ENCODE measurements at regions not wholly inside any gene's neighbourhood (a gene's known extent, or its start where the extent isn't known, plus 50 kb on each side); places are given as distances from the start of the nearest gene placed in this dataset.
"Not testable (repeated sequence)": the region's sequence is repeated elsewhere in the genome, so short reads cannot be mapped to it uniquely, and the experiment has no call there.

GRCh38 chr1:5140136-5140535, 485.7 kb downstream of the AJAP1 start:
- H3K27me3 Mint-ChIP-seq = peaks cover 3% of the 10 kb centered on the region
- DNase-seq (no peak), ATAC-seq (ENCODE audit: low read depth) (no peak)
- H3K4me1 Mint-ChIP-seq = no peaks in the 10 kb centered on the region
- POLR2A ChIA-PET = no interaction called here
- CTCF ChIA-PET = no interaction called here
- no peak overlapping the region for H3K4me3 Mint-ChIP-seq
- intact Hi-C loops (cut with micrococcal nuclease) = no loop called here
- H3K36me3 Mint-ChIP-seq (ENCODE audit: low read depth) = no peaks in the 10 kb centered on the region
- no peak overlapping the region for H3K27ac Mint-ChIP-seq
- TF ChIP-seq CTCF (IDR thresholded peaks at IDR 0.05) = no peak
- peaks cover under 1% of the 10 kb centered on the region for H3K9me3 Mint-ChIP-seq

DNA sequence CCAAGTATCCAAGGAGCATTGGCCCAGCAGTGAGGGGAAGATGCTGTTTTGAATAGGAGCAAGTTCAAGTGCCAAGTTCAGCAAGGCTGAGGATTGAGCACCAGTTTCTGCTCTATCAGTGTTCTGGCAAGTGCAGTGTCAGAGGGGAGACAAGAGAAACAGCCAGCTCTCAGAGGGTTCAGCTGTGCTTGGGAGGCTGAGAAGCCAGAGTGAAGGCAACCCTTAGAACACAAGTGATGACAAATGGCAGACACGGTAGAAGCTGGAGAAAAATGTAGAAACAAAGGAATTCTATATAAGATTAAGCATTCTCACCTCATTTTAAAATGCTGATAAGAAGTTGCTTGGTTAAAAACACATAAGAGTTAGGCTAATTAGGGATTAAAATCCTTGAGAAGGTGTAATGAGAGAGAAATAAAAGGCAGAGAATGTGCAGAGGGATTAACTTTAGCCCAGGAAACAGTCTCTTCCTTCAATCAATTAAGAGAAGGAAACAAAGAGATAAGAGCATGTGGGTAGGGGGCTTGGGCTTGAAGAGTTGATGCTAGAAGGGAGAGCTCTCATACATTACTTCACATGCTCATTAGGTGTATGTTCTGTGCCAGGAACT, 475.4 kb downstream of the AJAP1 start:
- ChIA-PET POLR2A (no interaction called here), CTCF (no interaction called here)
- Mint-ChIP-seq H3K4me3 (no peak overlapping the region), H3K4me1 (no peaks in the 10 kb centered on the region), H3K9me3 (peaks cover 4% of the 10 kb centered on the region), H3K27me3 (no peaks in the 10 kb centered on the region), H3K27ac (no peak overlapping the region), H3K36me3 (ENCODE audit: low read depth) (no peaks in the 10 kb centered on the region)
- intact Hi-C loops (cut with micrococcal nuclease) = no loop called here
- TF ChIP-seq CTCF (IDR thresholded peaks at IDR 0.05) = no peak
- no peak for ATAC-seq (ENCODE audit: low read depth)
- DNase-seq = no peak

- Mint-ChIP-seq H3K9me3 (peaks cover 4% of the 10 kb centered on the region), H3K27me3 (no peaks in the 10 kb centered on the region), H3K36me3 (ENCODE audit: low read depth) (no peaks in the 10 kb centered on the region), H3K4me3 (no peak overlapping the region), H3K27ac (no peak overlapping the region), H3K4me1 (no peaks in the 10 kb centered on the region)
- ATAC-seq (ENCODE audit: low read depth) = no peak
- ChIA-PET POLR2A (no interaction called here), CTCF (no interaction called here)
- intact Hi-C loops (cut with micrococcal nuclease) = no loop called here
- DNase-seq = no peak
- TF ChIP-seq CTCF (IDR thresholded peaks at IDR 0.05) = no peak
Measured at GRCh38 chr1:5125208-5125607, 470.8 kb downstream of the AJAP1 start.

GRCh38 chr1:5120559-5120958, 466.1 kb downstream of the AJAP1 start:
- Mint-ChIP-seq H3K27ac (no peak overlapping the region), H3K36me3 (ENCODE audit: low read depth) (no peaks in the 10 kb centered on the region), H3K4me1 (no peaks in the 10 kb centered on the region), H3K27me3 (no peaks in the 10 kb centered on the region), H3K9me3 (no peaks in the 10 kb centered on the region), H3K4me3 (no peak overlapping the region)
- intact Hi-C loops (cut with micrococcal nuclease) = no loop called here
- no peak for ATAC-seq (ENCODE audit: low read depth)
- DNase-seq = no peak
- no peak for TF ChIP-seq CTCF (IDR thresholded peaks at IDR 0.05)
- POLR2A ChIA-PET = no interaction called here
- CTCF ChIA-PET = no interaction called here

GRCh38 chr1:5119366-5120234, 465.2 kb downstream of the AJAP1 start:
- no peak for TF ChIP-seq CTCF (IDR thresholded peaks at IDR 0.05)
- Mint-ChIP-seq H3K4me1 (no peaks in the 10 kb centered on the region), H3K27ac (no peak overlapping the region), H3K36me3 (ENCODE audit: low read depth) (no peaks in the 10 kb centered on the region), H3K9me3 (no peaks in the 10 kb centered on the region), H3K4me3 (no peak overlapping the region), H3K27me3 (no peaks in the 10 kb centered on the region)
- intact Hi-C loops (cut with micrococcal nuclease) = no loop called here
- ATAC-seq (ENCODE audit: low read depth) (no peak), DNase-seq (no peak)
- ChIA-PET CTCF (no interaction called here), POLR2A (no interaction called here)

- H3K27ac Mint-ChIP-seq; ATAC-seq (ENCODE audit: low read depth); POLR2A ChIA-PET; H3K4me1 Mint-ChIP-seq; H3K9me3 Mint-ChIP-seq; CTCF ChIA-PET; H3K4me3 Mint-ChIP-seq; DNase-seq; H3K36me3 Mint-ChIP-seq (ENCODE audit: low read depth); H3K27me3 Mint-ChIP-seq; intact Hi-C loops (cut with micrococcal nuclease): not testable (repeated sequence)
Measured at GRCh38 chr1:5118771-5119170, 464.4 kb downstream of the AJAP1 start.

GRCh38 chr1:5118292-5118691, 463.9 kb downstream of the AJAP1 start:
- DNase-seq; intact Hi-C loops (cut with micrococcal nuclease); POLR2A ChIA-PET; H3K36me3 Mint-ChIP-seq (ENCODE audit: low read depth); H3K27me3 Mint-ChIP-seq; H3K27ac Mint-ChIP-seq; CTCF ChIA-PET; H3K4me3 Mint-ChIP-seq; H3K9me3 Mint-ChIP-seq; H3K4me1 Mint-ChIP-seq; ATAC-seq (ENCODE audit: low read depth): not testable (repeated sequence)

Data from activated B cell treated with CpG ODN at 0.5 μM for 24 hours (primary cell).